ENCODE measurements at regions not wholly inside any gene's neighbourhood (a gene's known extent, or its start where the extent isn't known, plus 50 kb on each side); places are given as distances from the start of the nearest gene placed in this dataset.
"Not testable (repeated sequence)": the region's sequence is repeated elsewhere in the genome, so short reads cannot be mapped to it uniquely, and the experiment has no call there.

GRCh38 chr5:12625667-12626263, 721.5 kb upstream of the CTNND2 start:
- no peak for DNase-seq

DNA sequence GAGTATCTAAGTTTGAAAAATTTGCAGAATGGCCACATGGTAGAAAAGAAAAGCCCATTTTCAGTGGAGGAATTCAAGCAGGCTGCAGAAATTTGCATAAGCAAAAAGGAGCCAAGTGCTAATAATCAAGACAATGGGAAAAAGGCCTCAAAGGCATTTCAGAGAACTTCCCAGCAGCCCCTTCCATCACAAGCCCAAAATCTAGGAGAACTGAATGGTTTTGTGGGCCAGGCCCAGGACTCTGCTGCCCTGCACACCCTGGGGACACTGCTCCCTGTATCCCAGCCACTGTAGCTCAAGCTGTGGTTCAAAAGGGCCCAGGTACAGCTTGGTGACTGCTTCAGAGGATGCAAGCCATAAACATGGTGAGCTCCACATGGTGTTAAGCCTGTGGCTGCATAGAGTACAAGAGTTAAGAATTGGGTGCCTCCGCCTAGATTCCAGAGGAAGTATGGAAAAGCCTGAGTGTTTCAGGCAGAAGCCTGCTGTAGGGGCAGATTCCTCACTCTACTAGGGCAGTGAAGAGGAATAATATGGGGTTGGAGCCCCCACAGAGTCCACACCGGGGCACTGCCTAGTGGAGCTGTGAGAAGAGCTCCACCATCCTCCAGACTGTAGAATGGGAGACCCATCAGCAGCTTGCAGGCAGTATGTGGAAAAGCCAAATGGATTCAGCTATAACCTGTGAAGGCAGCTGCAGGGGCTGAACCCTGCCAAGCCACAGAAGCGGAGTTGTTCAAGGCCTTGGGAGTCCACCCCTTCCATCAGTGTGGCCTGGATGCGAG, 720.7 kb upstream of the CTNND2 start:
- DNase-seq = no peak

DNA sequence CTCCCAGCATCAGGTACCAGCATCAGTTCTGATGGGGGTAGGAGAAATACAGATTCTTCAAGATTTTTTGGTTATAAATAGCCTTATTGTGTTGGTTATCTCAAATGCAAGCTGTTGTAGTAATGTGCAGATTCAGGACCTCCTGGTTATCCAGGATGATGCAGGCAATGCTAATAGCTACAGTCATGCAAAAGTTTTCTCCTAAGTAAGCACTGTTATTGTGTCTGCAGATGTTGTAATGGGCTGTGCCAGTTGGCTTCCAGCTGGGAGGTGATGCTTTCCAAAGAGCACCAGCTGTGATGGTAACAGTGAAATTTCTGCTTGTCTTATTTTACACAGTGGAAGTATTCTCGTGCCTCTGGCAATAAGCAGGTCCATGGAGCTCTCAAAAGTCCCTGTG, 719.2 kb upstream of the CTNND2 start:
- DNase-seq = no peak

- DNase-seq = no peak
These were observed 711.8 kb upstream of the CTNND2 start for GRCh38 chr5:12616093-12616492.

DNA sequence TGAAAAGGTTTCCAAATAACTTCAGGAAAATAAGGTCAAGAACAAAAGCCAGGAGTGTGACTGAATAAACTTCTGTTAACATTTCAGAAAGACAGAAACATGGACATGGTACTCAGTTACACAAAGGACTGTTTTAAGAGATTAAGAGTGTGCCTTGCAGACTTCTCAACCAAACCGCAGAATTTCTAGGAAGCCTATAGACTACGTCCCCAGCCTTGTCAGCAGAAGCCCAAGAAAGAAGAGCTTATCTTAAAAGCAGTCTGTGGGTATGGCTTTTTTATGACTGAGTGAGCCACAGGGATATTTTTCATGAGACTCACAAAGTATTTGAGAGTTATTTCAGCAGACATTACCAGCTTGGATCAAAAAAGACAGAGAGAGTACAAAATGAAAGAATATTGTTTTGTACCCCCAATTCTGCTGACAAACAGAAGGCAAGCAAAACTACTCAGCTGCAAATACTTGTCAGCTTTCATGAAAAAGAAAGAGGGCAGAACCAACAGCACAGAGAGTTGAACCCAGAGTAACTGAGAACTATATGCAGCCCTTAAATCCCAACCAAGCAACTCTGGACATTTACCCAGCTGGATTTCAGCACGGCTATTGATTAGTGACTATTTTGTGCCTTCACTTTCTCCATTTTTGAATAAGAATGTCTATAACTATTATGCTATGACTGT, 711.0 kb upstream of the CTNND2 start:
- no peak for DNase-seq

DNA sequence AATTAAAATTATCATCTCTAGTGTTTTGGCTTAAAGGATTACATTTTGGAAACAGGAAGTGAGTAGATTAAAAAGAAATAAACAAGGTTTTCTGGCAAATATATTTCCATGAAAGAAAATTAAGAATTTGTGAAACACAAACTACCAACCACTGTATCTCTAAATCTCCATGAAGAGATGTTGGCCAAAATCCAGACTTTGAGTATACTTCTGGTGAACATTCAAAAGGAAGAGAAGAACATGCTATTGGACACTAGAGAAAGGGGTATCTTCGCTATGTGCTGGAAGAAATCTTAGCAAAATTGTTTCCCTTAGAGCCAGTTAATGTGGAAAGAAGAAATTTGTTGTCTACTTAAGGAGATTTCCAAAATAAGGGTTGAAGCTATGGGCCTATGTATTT, 710.4 kb upstream of the CTNND2 start:
- no peak for DNase-seq

- DNase-seq = no peak
These were observed 706.9 kb upstream of the CTNND2 start for GRCh38 chr5:12611132-12611531.

- not testable (repeated sequence) for DNase-seq
These were observed 703.6 kb upstream of the CTNND2 start for GRCh38 chr5:12607817-12608216.

DNA sequence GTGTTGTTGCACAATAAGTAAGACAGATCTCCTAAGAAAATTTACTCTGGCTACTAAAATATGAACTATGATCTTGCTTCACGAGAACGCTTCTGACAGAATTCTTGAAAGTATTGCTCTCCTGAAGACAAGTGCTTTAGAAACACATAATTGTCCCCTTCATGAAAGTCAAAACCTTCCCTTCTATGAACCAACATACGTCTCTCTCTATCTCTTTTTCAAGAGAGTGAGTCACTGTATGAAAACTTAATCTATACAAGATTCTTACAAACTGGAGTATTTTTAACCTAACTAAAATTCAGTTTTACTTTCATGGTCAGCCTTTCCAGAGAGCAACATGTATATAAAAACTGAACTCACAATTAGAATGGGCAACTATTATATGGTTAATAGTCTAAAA, 688.0 kb upstream of the CTNND2 start:
- no peak for DNase-seq

GRCh38 chr5:12586406-12586805, 682.2 kb upstream of the CTNND2 start:
- no peak for DNase-seq

DNA sequence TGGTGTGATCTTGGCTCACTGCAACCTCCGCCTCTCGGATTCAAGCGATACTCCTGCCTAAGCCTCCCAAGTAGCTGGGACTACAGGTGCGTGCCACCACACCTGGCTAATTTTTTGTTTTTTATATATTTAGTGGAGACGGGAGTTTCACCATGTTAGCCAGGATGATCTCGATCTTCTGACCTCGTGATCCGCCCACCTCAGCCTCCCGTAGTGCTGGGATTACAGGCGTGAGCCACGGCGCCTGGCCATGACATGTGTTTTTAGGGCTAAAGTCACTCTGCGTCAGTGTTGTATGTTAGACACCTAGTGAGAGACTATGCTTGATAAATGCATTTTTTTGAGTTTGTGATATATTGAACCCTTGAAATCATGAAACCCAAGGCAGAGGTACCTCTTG, 674.6 kb upstream of the CTNND2 start:
- DNase-seq = not testable (repeated sequence)

DNA sequence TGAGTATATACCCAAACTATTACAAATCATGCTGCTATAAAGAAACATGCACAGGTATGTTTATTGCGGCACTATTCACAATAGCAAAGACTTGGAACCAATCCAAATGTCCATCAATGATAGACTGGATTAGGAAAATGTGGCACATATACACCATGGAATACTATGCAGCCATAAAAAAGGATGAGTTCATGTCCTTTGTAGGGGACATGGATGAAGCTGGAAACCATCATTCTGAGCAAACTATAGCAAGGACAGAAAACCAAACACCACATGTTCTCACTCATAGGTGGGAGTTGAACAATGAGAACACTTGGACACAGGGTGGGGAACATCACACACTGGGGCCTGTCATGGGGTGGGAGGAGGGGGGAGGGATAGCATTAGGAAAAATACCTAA, 672.7 kb upstream of the CTNND2 start:
- not testable (repeated sequence) for DNase-seq

- DNase-seq = peak; percentile 1
These were observed 670.2 kb upstream of the CTNND2 start for GRCh38 chr5:12574298-12575093.

DNA sequence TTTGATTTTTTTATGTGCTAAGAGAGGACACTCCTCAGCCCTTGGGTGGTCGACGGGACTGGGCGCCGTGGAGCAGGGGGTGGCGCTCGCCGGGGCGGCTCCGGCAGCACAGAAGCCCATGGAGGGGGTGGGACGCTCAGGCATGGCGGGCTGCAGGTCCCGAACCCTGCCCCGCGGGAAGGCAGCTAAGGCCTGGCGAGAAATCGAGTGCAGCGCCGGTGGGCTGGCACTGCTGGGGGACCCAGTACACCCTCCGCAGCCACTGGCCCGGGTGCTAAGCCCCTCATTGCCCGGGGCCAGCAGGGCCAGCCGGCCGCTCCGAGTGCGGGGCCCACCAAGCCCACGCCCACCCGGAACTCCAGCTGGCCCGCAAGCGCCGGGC, 669.7 kb upstream of the CTNND2 start:
- DNase-seq = not testable (repeated sequence)

GRCh38 chr5:12570688-12571087, 666.4 kb upstream of the CTNND2 start:
- DNase-seq = no peak

GRCh38 chr5:12566441-12566840, 662.2 kb upstream of the CTNND2 start:
- DNase-seq = no peak

- DNase-seq = no peak
These were observed 652.8 kb upstream of the CTNND2 start for GRCh38 chr5:12557012-12557411.

DNA sequence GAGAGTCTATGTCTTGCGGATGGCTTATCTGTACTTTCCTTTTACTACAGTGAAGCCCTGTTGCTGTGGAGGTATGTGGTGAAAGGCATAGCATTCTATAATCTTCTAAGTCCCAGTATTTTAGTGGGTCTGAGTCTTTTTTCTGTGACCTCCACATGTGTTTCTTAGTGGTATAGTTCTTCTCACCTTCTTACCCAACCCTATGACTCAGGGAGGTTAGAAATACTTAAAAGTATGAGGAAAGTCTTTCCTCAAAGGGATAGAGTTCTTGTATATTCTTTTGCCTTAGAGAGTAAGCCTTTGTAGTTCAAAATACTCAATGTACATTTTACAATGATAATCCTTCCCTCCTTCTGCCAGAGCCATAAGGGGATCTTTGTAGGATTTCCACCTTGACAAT, 621.9 kb upstream of the CTNND2 start:
- no peak for DNase-seq

GRCh38 chr5:12522116-12522515, 617.9 kb upstream of the CTNND2 start:
- no peak for DNase-seq

DNA sequence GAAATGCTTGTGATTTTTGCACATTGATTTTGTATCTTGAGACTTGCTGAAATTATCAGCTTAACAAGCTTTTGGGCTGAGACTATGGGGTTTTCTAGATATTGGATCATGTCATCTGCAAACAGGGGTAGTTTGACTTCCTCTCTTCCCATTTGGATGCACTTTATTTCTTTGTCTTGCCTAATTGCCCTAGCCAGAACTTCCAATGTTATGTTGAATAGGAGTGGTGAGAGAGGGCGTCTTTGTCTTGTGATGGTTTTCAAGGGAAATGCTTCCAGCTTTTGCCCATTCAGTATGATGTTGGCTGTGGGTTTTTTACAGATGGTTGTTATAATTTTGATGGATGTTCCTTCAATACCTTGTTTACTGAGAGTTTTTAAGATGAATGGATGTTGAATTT, 600.7 kb upstream of the CTNND2 start:
- DNase-seq = not testable (repeated sequence)

GRCh38 chr5:12488161-12488560, 583.9 kb upstream of the CTNND2 start:
- no peak for DNase-seq

- no peak for DNase-seq
These were observed 576.2 kb upstream of the CTNND2 start for GRCh38 chr5:12480487-12480886.

GRCh38 chr5:12477554-12477953, 573.3 kb upstream of the CTNND2 start:
- no peak for DNase-seq
